WTC11 (cell line): ENCODE measurements at regions not wholly inside any gene's neighbourhood (a gene's known extent, or its start where the extent isn't known, plus 50 kb on each side); places are given as distances from the start of the nearest gene placed in this dataset.

ENCODE experiments used
- FOXP4 ChIP-seq: sonication (generic); formaldehyde crosslinking; IDR thresholded peaks from 2 replicates; pipeline ENCODE4 v1.8.0; 2022; ENCODE audit warnings: mild to moderate bottlenecking, missing genetic modification reagents
- IRF1 ChIP-seq: sonication (generic); formaldehyde crosslinking; IDR thresholded peaks from 2 replicates; pipeline ENCODE4 v1.8.0; 2023; ENCODE audit warnings: missing genetic modification reagents
- NR3C1 ChIP-seq: sonication (generic); formaldehyde crosslinking; conservative IDR thresholded peaks from 2 replicates; pipeline ENCODE4 v1.8.1; 2023; ENCODE audit warnings: low read depth, mild to moderate bottlenecking, missing genetic modification reagents
- ZNF671 ChIP-seq: fragments of 250-450 bp; sonication (Bioruptor Pico); IDR thresholded peaks from 2 replicates; pipeline ENCODE4 v1.8.0; 2021; ENCODE audit warnings: mild to moderate bottlenecking
- TF ChIP-seq, protein P1 (sequence below): fragments of 200-600 bp; IDR thresholded peaks from 2 replicates; pipeline ENCODE4 v1.8.0; 2022; ENCODE audit warnings: antibody characterized with exemption

DNA sequence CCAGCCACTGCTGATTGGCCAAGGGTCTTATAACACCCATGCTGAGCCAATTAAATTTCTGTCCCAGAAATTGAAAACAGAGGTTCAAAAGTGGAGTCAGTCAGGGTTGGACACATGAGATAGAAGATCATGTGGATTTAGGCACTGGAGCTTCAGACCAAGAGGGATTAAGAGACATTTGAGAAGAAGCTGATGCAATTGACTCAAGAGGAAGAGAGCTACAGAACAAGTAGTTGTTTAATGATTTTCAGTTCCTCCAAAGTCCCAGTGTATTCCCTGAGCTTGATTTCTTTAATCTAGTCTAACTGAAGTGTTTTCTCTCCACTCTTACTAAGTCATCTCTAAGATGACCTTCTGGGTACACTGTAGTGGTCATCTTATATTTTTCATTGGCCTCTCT lies 227.1 kb downstream of the DUSP10 start:
- TF ChIP-seq IRF1 (CRISPR knock-in tag) (no peak), NR3C1 (CRISPR knock-in tag) (no peak), ZNF671 (no peak), FOXP4 (CRISPR knock-in tag) (no peak)
- TF ChIP-seq, protein P1, sequence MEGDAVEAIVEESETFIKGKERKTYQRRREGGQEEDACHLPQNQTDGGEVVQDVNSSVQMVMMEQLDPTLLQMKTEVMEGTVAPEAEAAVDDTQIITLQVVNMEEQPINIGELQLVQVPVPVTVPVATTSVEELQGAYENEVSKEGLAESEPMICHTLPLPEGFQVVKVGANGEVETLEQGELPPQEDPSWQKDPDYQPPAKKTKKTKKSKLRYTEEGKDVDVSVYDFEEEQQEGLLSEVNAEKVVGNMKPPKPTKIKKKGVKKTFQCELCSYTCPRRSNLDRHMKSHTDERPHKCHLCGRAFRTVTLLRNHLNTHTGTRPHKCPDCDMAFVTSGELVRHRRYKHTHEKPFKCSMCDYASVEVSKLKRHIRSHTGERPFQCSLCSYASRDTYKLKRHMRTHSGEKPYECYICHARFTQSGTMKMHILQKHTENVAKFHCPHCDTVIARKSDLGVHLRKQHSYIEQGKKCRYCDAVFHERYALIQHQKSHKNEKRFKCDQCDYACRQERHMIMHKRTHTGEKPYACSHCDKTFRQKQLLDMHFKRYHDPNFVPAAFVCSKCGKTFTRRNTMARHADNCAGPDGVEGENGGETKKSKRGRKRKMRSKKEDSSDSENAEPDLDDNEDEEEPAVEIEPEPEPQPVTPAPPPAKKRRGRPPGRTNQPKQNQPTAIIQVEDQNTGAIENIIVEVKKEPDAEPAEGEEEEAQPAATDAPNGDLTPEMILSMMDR = no peak
